K562 (cell line): ENCODE measurements at regions not wholly inside any gene's neighbourhood (a gene's known extent, or its start where the extent isn't known, plus 50 kb on each side); places are given as distances from the start of the nearest gene placed in this dataset.

Experiments used
- ATAC-seq: fragments of 200-7000 bp; cut with Tn5 transposase; 3 replicates; pipeline ENCODE4 v1.9.1; 2020; ENCODE audit warnings: moderate library complexity
- BruUV-seq: library from RNA; stranded (reverse); fragments of 400-500 nt; replicated peaks from 2 replicates; lab custom pipeline; 2021; lab: Mats Ljungman, UMichigan
- CTCF ChIA-PET: fragments of 300-600 bp; formaldehyde crosslinking; extraction: SDS; loops from one replicate; lab custom pipeline; 2021; ENCODE audit warnings: low intra/inter-chr PET ratio; lab: Yijun Ruan, JAX
- POLR2A ChIA-PET: fragments of 300-600, 350-650 bp; sonication (Branson Sonifier 250); formaldehyde crosslinking; extraction: SDS; loops from one replicate; lab custom pipeline; 2021; ENCODE audit warnings: antibody characterized with exemption, inconsistent platforms; lab: Yijun Ruan, JAX
- DNase-seq, 4 experiments: peaks; one replicate each; pipeline versions ENCODE4 v3.0.0 to v3.0.0-alpha.2; 2011 to 2018; ENCODE audit warnings: low spot score in 3 of 4, mixed read lengths in 3 of 4; ENCODE audit errors: extremely low read depth in 1 of 4
- FAIRE-seq: peaks from 2 replicates; lab custom pipeline; 2011; peaks lifted over from hg19 to GRCh38; lab: Jason Lieb, UNC
- H2AFZ ChIP-seq: 2 replicates; pipeline ENCODE4 v1.6.0; 2011; ENCODE audit warnings: low read depth, low read length, control low read depth, inconsistent platforms
- H3K27ac ChIP-seq: fragments of 200-600 bp; 3 replicates; pipeline ENCODE4 v1.8.0; 2011; ENCODE audit warnings: low read depth, mild to moderate bottlenecking, control low read depth, inconsistent platforms, low read length, moderate library complexity, mixed read lengths; ENCODE audit errors: extremely low read depth
- H3K27me3 ChIP-seq, 2 experiments: fragments of 300-600 bp in 1 of 2; 2 replicates in 1 of 2; 3 replicates in 1 of 2; pipeline versions ENCODE4 v1.6.0 to v1.8.0; 2011; ENCODE audit warnings: inconsistent platforms in 2 of 2, low read length in 2 of 2, mild to moderate bottlenecking in 1 of 2, mixed read lengths in 1 of 2, moderate library complexity in 1 of 2; ENCODE audit not compliant: control insufficient read depth in 2 of 2, insufficient read depth in 2 of 2
- H3K36me3 ChIP-seq: fragments of 300-600 bp; 3 replicates; pipeline ENCODE4 v1.8.0; 2011; ENCODE audit warnings: mild to moderate bottlenecking, low read length, inconsistent platforms; ENCODE audit not compliant: control insufficient read depth, insufficient read depth
- H3K4me1 ChIP-seq, 2 experiments: fragments of 200-600 bp in 1 of 2; replicated peaks in 1 of 2; 2 replicates in 1 of 2; 3 replicates in 1 of 2; pipeline versions ENCODE4 v1.5.1 to v1.8.0; 2011; ENCODE audit warnings: inconsistent platforms in 2 of 2, low read length in 2 of 2, mild to moderate bottlenecking in 1 of 2, mixed read lengths in 1 of 2, moderate library complexity in 1 of 2; ENCODE audit not compliant: control insufficient read depth in 2 of 2, insufficient read depth in 2 of 2
- H3K4me2 ChIP-seq: 2 replicates; pipeline ENCODE4 v1.6.1; 2011; ENCODE audit warnings: low read length, control low read depth, inconsistent platforms, mixed read lengths; ENCODE audit not compliant: insufficient read depth
- H3K4me3 ChIP-seq: fragments of 200-600 bp; sonication (generic), shearing (Covaris generic); 2 replicates; pipeline ENCODE4 v1.5.1; 2016; ENCODE audit warnings: control low read depth, inconsistent platforms
- H3K79me2 ChIP-seq: fragments of 200-600 bp; 3 replicates; pipeline ENCODE4 v1.8.0; 2011; ENCODE audit warnings: low read length, inconsistent platforms; ENCODE audit not compliant: control insufficient read depth, insufficient read depth
- H3K9ac ChIP-seq, 2 experiments: 2 replicates each; pipeline versions ENCODE4 v1.6.0 to v1.6.1; 2011; ENCODE audit warnings: low read depth in 2 of 2, low read length in 2 of 2, control low read depth in 1 of 2, inconsistent platforms in 1 of 2, mild to moderate bottlenecking in 1 of 2, mixed read lengths in 1 of 2; ENCODE audit not compliant: insufficient read depth in 1 of 2
- H3K9me1 ChIP-seq: one replicate; pipeline ENCODE4 v1.6.0; 2011; ENCODE audit warnings: inconsistent platforms, mild to moderate bottlenecking, low read length, moderate library complexity; ENCODE audit not compliant: control insufficient read depth, insufficient read depth
- H3K9me3 ChIP-seq: replicated peaks from 2 replicates; pipeline ENCODE4 v1.5.1; 2011; ENCODE audit warnings: low read depth, low read length, inconsistent platforms; ENCODE audit not compliant: control insufficient read depth, insufficient read depth
- H4K20me1 ChIP-seq: replicated peaks from 2 replicates; pipeline ENCODE4 v1.6.1; 2011; ENCODE audit warnings: low read length, inconsistent platforms, mixed read lengths; ENCODE audit not compliant: control insufficient read depth, insufficient read depth
- CCAR2 ChIP-seq: fragments of 200-400 bp; formaldehyde crosslinking; IDR thresholded peaks from 2 replicates; pipeline ENCODE4 v1.6.1; 2017; ENCODE audit warnings: mild to moderate bottlenecking, low read depth, low read length
- CCNT2 ChIP-seq: IDR thresholded peaks from 2 replicates; pipeline ENCODE4 v1.6.1; 2011; ENCODE audit warnings: borderline replicate concordance, low read depth, mild to moderate bottlenecking, moderate library complexity, mixed read lengths, low read length; ENCODE audit not compliant: insufficient read length; ENCODE audit errors: extremely low read depth
- CXXC5 ChIP-seq: fragments of 250-450 bp; sonication (Bioruptor Pico); IDR thresholded peaks from 2 replicates; pipeline ENCODE4 v1.8.0; 2022; ENCODE audit warnings: inconsistent platforms, mild to moderate bottlenecking, moderate library complexity
- GABPA ChIP-seq: fragments of 200-800 bp; sonication (Bioruptor generic); conservative IDR thresholded peaks from 2 replicates; pipeline ENCODE4 v1.6.1; 2016; ENCODE audit warnings: low read depth, missing genetic modification characterization, missing compliant biosample characterization
- HIVEP1 ChIP-seq: fragments of 250-450 bp; sonication (Bioruptor Pico); IDR thresholded peaks from 2 replicates; pipeline ENCODE4 v1.4.0; 2020; ENCODE audit warnings: mild to moderate bottlenecking
- HNRNPUL1 ChIP-seq: fragments of 200-400 bp; formaldehyde crosslinking; IDR thresholded peaks from 2 replicates; pipeline ENCODE4 v1.6.1; 2017; ENCODE audit warnings: low read length
- NCOA2 ChIP-seq, 2 experiments: fragments of 450-650 bp; IDR thresholded peaks; 2 replicates each; pipeline ENCODE4 v1.6.1; 2018; ENCODE audit warnings: mild to moderate bottlenecking in 2 of 2, moderate library complexity in 1 of 2; ENCODE audit not compliant: partially characterized antibody in 2 of 2
- NUFIP1 ChIP-seq: fragments of 450-650 bp; IDR thresholded peaks from 2 replicates; pipeline ENCODE4 v1.6.1; 2018; ENCODE audit not compliant: partially characterized antibody
- UBTF ChIP-seq, 2 experiments: IDR thresholded peaks; 2 replicates each; pipeline ENCODE4 v1.6.1; 2012; ENCODE audit warnings: improper control_type of control experiment in 2 of 2, low read depth in 2 of 2, low read length in 2 of 2, borderline replicate concordance in 1 of 2
- XRCC3 ChIP-seq: fragments of 450-650 bp; IDR thresholded peaks from 2 replicates; pipeline ENCODE4 v1.6.1; 2017; ENCODE audit warnings: mild to moderate bottlenecking, moderate library complexity
- ZBTB43 ChIP-seq: sonication (generic); formaldehyde crosslinking; IDR thresholded peaks from 2 replicates; pipeline ENCODE4 v1.8.0; 2023; ENCODE audit warnings: mild to moderate bottlenecking, missing genetic modification reagents
- ZC3H8 ChIP-seq: fragments of 450-650 bp; IDR thresholded peaks from 2 replicates; pipeline ENCODE4 v1.6.1; 2017
- ZNF197 ChIP-seq: fragments of 200-800 bp; sonication (Bioruptor generic); IDR thresholded peaks from 2 replicates; pipeline ENCODE4 v1.6.1; 2016; ENCODE audit warnings: low read depth, missing genetic modification characterization, missing compliant biosample characterization
- ZNF224 ChIP-seq: sonication (generic); formaldehyde crosslinking; IDR thresholded peaks from 2 replicates; pipeline ENCODE4 v1.8.0; 2022; ENCODE audit warnings: mild to moderate bottlenecking, missing genetic modification reagents
- ZNF518B ChIP-seq: fragments of 250-450 bp; sonication (Bioruptor Pico); IDR thresholded peaks from 2 replicates; pipeline ENCODE4 v1.5.0; 2021; ENCODE audit warnings: mild to moderate bottlenecking, moderate library complexity
- ZNF57 ChIP-seq: fragments of 450-650 bp; formaldehyde crosslinking; IDR thresholded peaks from 2 replicates; pipeline ENCODE4 v1.4.0; 2020; ENCODE audit warnings: mild to moderate bottlenecking, moderate library complexity
- ZZZ3 ChIP-seq: fragments of 450-650 bp; IDR thresholded peaks from 2 replicates; pipeline ENCODE4 v1.6.1; 2016; ENCODE audit warnings: antibody characterized with exemption, mild to moderate bottlenecking, moderate library complexity
- WGBS: fragments of 100-300 bp; shearing (Covaris generic); methylation state at CpG from one replicate; pipeline ENCODE4 v1.1.6; 2016; ENCODE audit warnings: low coverage, mixed read lengths; ENCODE audit not compliant: insufficient coverage; ENCODE audit errors: missing lambda C conversion rate; 5-methylcytosine and 5-hydroxymethylcytosine counted together
- in situ Hi-C: fragments of 300-500 bp; cut with MboI; formaldehyde crosslinking; loops from 4 replicates; pipeline ENCODE4 v1.15.0; 2018; ENCODE audit warnings: inconsistent platforms, mixed read lengths
- intact Hi-C: fragments of 100-400 bp; cut with micrococcal nuclease; formaldehyde crosslinking; loops from 2 replicates; pipeline ENCODE4 v1.14.2; 2022

- DNase-seq (no peak), ATAC-seq (no peak), FAIRE-seq (no peak)
- no peak overlapping the region for H3K9ac ChIP-seq
- no peak overlapping the region for H2AFZ ChIP-seq
- no peak overlapping the region for H3K4me3 ChIP-seq
- no peak overlapping the region for H3K4me2 ChIP-seq
- BruUV-seq = no TSS peak
- H3K27me3 ChIP-seq = peaks cover 2 to 6% of the 10 kb centered on the region in 2 experiments; a peak in 3 of 5 replicates
- H3K9me3 ChIP-seq = no peaks in the 10 kb centered on the region
- no peaks in the 10 kb centered on the region for H3K9me1 ChIP-seq
- no peaks in the 10 kb centered on the region for H3K79me2 ChIP-seq
- H3K4me1 ChIP-seq = no peaks in the 10 kb centered on the region
- WGBS = 0% methylated on average over 5 of the region's 5 CpGs
- no peak overlapping the region for H3K27ac ChIP-seq
- intact Hi-C loops = loop anchor here (10.0 kb wide), 1 partner anchor 324 kb away; no protein-coding TSS in a partner anchor
- ChIA-PET POLR2A (no interaction called here), CTCF (no interaction called here)
- H3K36me3 ChIP-seq = no peaks in the 10 kb centered on the region
- in situ Hi-C loops = no loop called here
- no peaks in the 10 kb centered on the region; the same call in 1 of the 2 replicates for H4K20me1 ChIP-seq
- TF ChIP-seq HNRNPUL1 (no peak), CXXC5 (CRISPR knock-in tag) (no peak), NCOA2 (IDR thresholded peaks at IDR 0.05; ENCODE audit: partially characterized antibody in 2 of 2) (no peak), ZC3H8 (no peak), HIVEP1 (CRISPR knock-in tag) (no peak), ZNF197 (no peak), CCAR2 (no peak), ZZZ3 (no peak), ZNF57 (CRISPR knock-in tag) (no peak), ZNF224 (no peak), ZBTB43 (no peak), CCNT2 (no peak), ZNF518B (CRISPR knock-in tag) (no peak), XRCC3 (no peak), GABPA (tag) (no peak), NUFIP1 (no peak), UBTF (IDR thresholded peaks at IDR 0.05; ENCODE audit: borderline replicate concordance in 1 of 2, low read depth in 2 of 2, low read length in 2 of 2) (no peak)
These were observed 166.9 kb upstream of the SALL4 start for GRCh38 chr20:51969191-51969590.
